ENCODE measurements at regions not wholly inside any gene's neighbourhood (a gene's known extent, or its start where the extent isn't known, plus 50 kb on each side); places are given as distances from the start of the nearest gene placed in this dataset.

GRCh38 chr2:237205043-237205541 lies 119.4 kb downstream of the COPS8 start:
- Histone ChIP-seq H3K4me3 (no peak overlapping the region), H3K4me1 (no peaks in the 10 kb centered on the region), H3K36me3 (ENCODE audit: low read depth, missing control alignments) (no peaks in the 10 kb centered on the region), H3K9me3 (no peaks in the 10 kb centered on the region), H3K27ac (no peak overlapping the region), H3K27me3 (no peaks in the 10 kb centered on the region)
- DNase-seq, result peak; percentile 11
- intact Hi-C loops (cut with DNase I; ENCODE audit: low total_unique reads), result no loop called here
- no peak for TF ChIP-seq CTCF (IDR thresholded peaks at IDR 0.05)
- no peak for TF ChIP-seq POLR2A (IDR thresholded peaks at IDR 0.05)
- WGBS, 2 donors, result 83 to 87% methylated on average over 8 of the region's 8 CpGs

DNA sequence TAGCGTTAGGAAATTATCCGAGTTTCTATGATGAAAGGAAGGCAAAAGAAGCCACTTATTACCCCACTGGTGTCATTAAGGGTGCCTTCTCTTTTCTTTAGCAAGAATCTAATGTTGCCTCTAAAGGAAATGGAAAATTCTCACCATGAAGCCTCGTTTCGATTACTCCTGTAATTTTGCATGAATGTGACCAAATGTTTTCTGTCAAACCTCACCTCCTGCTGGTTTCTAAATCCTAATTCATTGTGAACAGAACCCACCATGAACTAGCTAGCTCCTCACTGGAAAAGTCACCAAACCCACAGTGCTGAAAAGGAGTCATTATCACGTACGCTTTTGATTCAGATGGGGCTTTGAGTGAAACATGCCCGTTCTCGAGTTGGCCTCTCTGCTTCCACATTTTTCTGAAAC lies 119.9 kb downstream of the COPS8 start:
- 83 to 87% methylated on average over 8 of the region's 8 CpGs for WGBS, 2 donors
- intact Hi-C loops (cut with DNase I; ENCODE audit: low total_unique reads), result no loop called here
- no peak overlapping the region for H3K27ac ChIP-seq

GRCh38 chr2:237207646-237208045 lies 122.0 kb downstream of the COPS8 start:
- peak; percentile 4 for DNase-seq
- 69 to 75% methylated on average over 7 of the region's 7 CpGs for WGBS, 2 donors
- Histone ChIP-seq H3K27ac (no peak overlapping the region), H3K36me3 (ENCODE audit: low read depth, missing control alignments) (no peaks in the 10 kb centered on the region), H3K4me3 (no peak overlapping the region), H3K4me1 (no peaks in the 10 kb centered on the region), H3K9me3 (no peaks in the 10 kb centered on the region), H3K27me3 (no peaks in the 10 kb centered on the region)
- intact Hi-C loops (cut with DNase I; ENCODE audit: low total_unique reads), result no loop called here
- TF ChIP-seq POLR2A (IDR thresholded peaks at IDR 0.05), result no peak
- no peak for TF ChIP-seq CTCF (IDR thresholded peaks at IDR 0.05)

More for the DNA sequence above, 119.9 kb downstream of the COPS8 start:
- no peaks in the 10 kb centered on the region for H3K4me1 ChIP-seq
- no peaks in the 10 kb centered on the region for H3K9me3 ChIP-seq
- H3K4me3 ChIP-seq, result no peak overlapping the region
- H3K27me3 ChIP-seq, result no peaks in the 10 kb centered on the region
- no peaks in the 10 kb centered on the region for H3K36me3 ChIP-seq (ENCODE audit: low read depth, missing control alignments)
- TF ChIP-seq POLR2A (IDR thresholded peaks at IDR 0.05) (no peak), CTCF (IDR thresholded peaks at IDR 0.05) (no peak)
- DNase-seq, result peak; percentile 1

- intact Hi-C loops (cut with DNase I; ENCODE audit: low total_unique reads), result no loop called here
- Histone ChIP-seq H3K4me1 (no peaks in the 10 kb centered on the region), H3K27me3 (no peaks in the 10 kb centered on the region), H3K4me3 (no peak overlapping the region), H3K27ac (no peak overlapping the region), H3K9me3 (no peaks in the 10 kb centered on the region), H3K36me3 (ENCODE audit: low read depth, missing control alignments) (no peaks in the 10 kb centered on the region)
- DNase-seq, result peak; percentile 4
- WGBS, 2 donors, result 73 to 80% methylated on average over 14 to 16 of the region's 16 CpGs
- TF ChIP-seq CTCF (IDR thresholded peaks at IDR 0.05) (no peak), POLR2A (IDR thresholded peaks at IDR 0.05) (no peak)
Measured at GRCh38 chr2:237208373-237209260, 122.9 kb downstream of the COPS8 start.
